GM08714 (cell line): ENCODE measurements at regions not wholly inside any gene's neighbourhood (a gene's known extent, or its start where the extent isn't known, plus 50 kb on each side); places are given as distances from the start of the nearest gene placed in this dataset.

ENCODE experiments used
- H3K4me3 ChIP-seq: fragments of 200-500 bp; sonication (Bioruptor generic); 2 replicates; pipeline ENCODE4 v1.5.1; 2014; ENCODE audit warnings: mild to moderate bottlenecking, low read length, inconsistent platforms
- ZNF274 ChIP-seq: IDR thresholded peaks from 2 replicates; pipeline ENCODE4 v1.6.1; 2012; ENCODE audit warnings: mild to moderate bottlenecking, low read depth, low read length

DNA sequence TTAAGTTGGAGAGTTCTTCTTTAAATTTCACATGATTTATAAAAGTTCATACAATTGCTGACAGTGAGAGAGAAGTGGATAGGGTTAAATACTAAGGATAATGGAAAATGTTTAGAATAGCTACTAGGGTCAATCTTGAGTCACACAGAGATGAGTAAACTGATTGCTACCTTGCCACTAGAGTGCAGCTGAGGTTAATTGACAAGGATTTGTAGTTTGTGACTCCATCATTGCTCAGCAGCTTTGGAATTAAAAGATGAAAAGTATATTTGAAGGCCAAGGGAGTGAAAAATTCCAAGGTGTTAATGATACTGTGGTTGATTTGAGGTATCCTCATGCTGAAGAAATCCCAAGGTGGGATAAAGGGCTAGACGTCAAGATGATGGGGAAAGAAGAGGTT is 524.0 kb downstream of the UTRN start:
- TF ChIP-seq ZNF274, result no peak
- H3K4me3 ChIP-seq, result no peak overlapping the region

- no peak for TF ChIP-seq ZNF274
- no peak overlapping the region for H3K4me3 ChIP-seq
These were observed 524.8 kb downstream of the UTRN start for GRCh38 chr6:144809969-144810368.

GRCh38 chr6:144811140-144811539 is 526.0 kb downstream of the UTRN start:
- no peak for TF ChIP-seq ZNF274
- no peak overlapping the region for H3K4me3 ChIP-seq

GRCh38 chr6:144816936-144817335 is 531.8 kb downstream of the UTRN start:
- no peak for TF ChIP-seq ZNF274
- H3K4me3 ChIP-seq, result no peak overlapping the region

DNA sequence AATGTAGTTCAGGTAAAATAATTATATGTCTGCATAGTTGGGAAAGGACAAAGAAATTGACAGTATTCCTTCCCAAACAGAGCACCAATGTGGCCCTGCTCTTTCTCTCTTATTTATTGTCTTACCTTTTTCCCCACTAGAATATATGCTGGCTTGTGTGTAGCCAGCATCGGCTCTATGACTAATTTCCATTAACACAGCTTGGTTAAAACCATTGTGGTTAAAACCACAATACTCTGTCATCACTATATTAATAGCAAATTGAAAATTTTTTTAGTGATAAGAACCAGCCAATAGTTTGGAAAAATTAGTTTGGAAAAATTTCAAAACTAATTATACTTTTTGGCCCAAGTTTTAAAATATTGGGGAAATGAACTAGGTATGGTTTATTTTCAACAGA is 535.1 kb downstream of the UTRN start:
- no peak overlapping the region for H3K4me3 ChIP-seq
- no peak for TF ChIP-seq ZNF274

- no peak for TF ChIP-seq ZNF274
- H3K4me3 ChIP-seq, result no peak overlapping the region
These were observed 538.0 kb downstream of the UTRN start for GRCh38 chr6:144823131-144823530.

- H3K4me3 ChIP-seq, result no peak overlapping the region
- no peak for TF ChIP-seq ZNF274
These were observed 538.9 kb downstream of the UTRN start for GRCh38 chr6:144824018-144824417.

DNA sequence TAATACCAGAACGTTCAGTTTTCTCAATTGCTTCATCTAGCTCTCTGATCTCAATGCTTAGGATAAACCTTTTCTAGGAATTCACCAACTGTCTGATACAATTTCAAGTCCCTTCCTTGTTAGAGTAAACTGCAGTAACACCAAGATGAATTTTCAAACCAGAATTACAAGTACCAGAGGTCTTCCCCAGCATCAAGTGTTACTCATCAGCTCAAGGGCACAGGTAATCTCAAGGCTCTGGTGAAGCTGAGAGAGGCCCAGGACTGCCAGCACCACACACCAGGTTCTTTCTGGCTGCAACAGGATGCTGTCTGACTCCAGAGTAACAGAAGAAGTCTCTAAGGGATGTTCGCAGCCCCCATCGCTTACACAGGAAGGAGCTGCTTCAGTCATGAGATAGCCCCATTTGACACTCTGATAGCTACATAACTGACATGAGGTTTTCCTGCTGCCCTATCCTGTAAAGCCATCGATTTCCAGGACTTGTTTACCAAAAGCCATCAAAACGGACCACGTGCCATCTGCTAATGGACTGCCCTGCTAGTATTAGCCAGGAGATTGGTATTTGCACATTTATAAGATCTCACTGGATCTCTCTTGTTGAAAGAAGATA is 549.4 kb downstream of the UTRN start:
- no peak for TF ChIP-seq ZNF274
- H3K4me3 ChIP-seq, result no peak overlapping the region

GRCh38 chr6:144835322-144835973 is 550.3 kb downstream of the UTRN start:
- H3K4me3 ChIP-seq, result no peak overlapping the region
- no peak for TF ChIP-seq ZNF274

GRCh38 chr6:144840619-144841018 is 555.5 kb downstream of the UTRN start:
- TF ChIP-seq ZNF274, result no peak
- H3K4me3 ChIP-seq, result no peak overlapping the region

GRCh38 chr6:144843701-144844100 is 558.6 kb downstream of the UTRN start:
- no peak for TF ChIP-seq ZNF274
- no peak overlapping the region for H3K4me3 ChIP-seq

DNA sequence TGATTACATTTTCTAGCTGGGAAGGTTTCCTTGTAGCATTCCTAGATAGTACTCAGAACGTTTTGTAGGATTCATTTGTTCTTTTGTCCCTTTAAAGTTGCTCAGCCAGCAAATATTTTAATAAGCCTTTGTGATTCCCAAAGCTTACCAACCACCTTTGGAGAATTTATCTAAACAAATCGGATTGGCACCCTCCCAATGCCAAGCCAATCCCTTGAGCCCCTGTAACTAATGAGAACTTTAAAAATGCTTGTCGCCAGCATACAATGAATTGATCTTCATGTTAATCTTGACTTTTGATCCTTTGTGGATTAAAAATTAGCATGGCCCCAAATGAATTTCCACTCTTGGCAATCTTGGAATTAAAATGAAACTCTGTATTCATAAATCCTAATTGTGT is 559.5 kb downstream of the UTRN start:
- no peak overlapping the region for H3K4me3 ChIP-seq
- TF ChIP-seq ZNF274, result no peak

- TF ChIP-seq ZNF274, result no peak
- H3K4me3 ChIP-seq, result no peak overlapping the region
These were observed 560.1 kb downstream of the UTRN start for GRCh38 chr6:144845186-144845585.

- H3K4me3 ChIP-seq, result no peak overlapping the region
- no peak for TF ChIP-seq ZNF274
These were observed 562.8 kb downstream of the UTRN start for GRCh38 chr6:144847916-144848315.

DNA sequence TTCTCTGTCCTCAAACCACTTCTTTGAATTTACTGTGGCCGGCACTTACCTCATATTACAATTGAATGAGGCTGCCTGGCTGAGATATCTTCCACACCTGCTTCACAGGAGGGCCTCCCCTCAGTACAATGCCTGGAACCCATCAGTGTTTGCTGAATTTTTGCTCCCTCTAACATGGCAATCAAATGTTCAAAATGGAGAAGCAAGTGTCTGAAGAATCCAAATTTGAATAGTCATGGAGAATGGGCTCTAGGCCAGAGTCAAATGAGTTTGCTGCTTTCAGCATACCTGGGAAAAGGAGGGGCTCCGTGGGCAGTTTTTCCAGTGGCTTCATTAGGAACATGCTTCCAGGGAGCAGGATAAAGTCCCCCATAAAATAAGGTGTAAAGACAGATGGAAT is 564.8 kb downstream of the UTRN start:
- no peak for TF ChIP-seq ZNF274
- H3K4me3 ChIP-seq, result no peak overlapping the region

DNA sequence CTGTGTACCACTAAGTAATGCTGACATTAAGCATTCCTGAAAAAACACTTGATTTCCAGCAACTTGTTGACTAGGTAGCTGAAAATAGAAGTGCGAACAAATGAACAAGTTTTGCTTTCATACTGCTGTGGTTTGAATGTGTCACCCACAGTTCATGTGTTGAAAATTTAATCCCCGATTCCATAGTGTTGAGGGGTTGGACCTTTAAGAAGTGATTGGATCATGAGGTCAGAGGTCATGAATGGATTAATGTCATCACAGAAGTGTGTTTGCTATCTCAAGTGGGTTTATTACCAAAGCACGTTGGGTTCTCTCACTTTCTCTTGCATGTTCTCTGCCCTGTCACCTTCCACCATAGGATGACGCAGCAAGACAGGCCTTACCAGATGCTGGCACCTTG is 568.5 kb downstream of the UTRN start:
- no peak overlapping the region for H3K4me3 ChIP-seq
- no peak for TF ChIP-seq ZNF274
